KBM-7 (cell line): ENCODE measurements at regions not wholly inside any gene's neighbourhood (a gene's known extent, or its start where the extent isn't known, plus 50 kb on each side); places are given as distances from the start of the nearest gene placed in this dataset.

ENCODE experiments used
- DNase-seq: peaks from one replicate; pipeline ENCODE4 v3.0.0-alpha.2; 2015
- in situ Hi-C: fragments of 300-500 bp; cut with MboI; formaldehyde crosslinking; loops from 2 replicates; pipeline ENCODE4 v1.14.3; 2020; ENCODE audit warnings: low sequenced_read_pairs, low pct_unique_long_range_greater_than_20kb, mixed read lengths

GRCh38 chr7:131883769-131884168, 327.3 kb upstream of the PODXL start:
- in situ Hi-C loops: no loop called here
- no peak for DNase-seq

DNA sequence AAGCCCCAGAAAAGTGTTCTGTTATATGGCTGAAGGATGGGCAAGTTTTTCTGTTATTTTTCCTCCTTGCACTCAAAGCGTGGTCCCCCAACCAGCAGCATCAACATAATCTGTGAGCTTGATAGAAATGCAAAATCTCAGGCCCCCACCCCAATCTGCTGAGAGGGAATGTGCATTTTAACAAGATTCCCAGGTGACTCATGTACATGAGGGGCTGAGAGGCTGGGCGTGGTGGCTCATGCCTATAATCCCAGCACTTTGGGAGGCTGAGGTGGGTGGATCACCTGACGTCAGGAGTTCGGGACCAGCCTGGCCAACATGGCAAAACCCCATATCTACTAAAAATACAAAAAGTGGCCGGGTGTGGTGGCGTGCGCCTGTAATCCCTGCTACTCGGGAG, 326.8 kb upstream of the PODXL start:
- in situ Hi-C loops: no loop called here

GRCh38 chr7:131882321-131882720, 325.9 kb upstream of the PODXL start:
- DNase-seq: no peak
- in situ Hi-C loops: no loop called here

More for the DNA sequence above, 326.8 kb upstream of the PODXL start:
- no peak for DNase-seq

DNA sequence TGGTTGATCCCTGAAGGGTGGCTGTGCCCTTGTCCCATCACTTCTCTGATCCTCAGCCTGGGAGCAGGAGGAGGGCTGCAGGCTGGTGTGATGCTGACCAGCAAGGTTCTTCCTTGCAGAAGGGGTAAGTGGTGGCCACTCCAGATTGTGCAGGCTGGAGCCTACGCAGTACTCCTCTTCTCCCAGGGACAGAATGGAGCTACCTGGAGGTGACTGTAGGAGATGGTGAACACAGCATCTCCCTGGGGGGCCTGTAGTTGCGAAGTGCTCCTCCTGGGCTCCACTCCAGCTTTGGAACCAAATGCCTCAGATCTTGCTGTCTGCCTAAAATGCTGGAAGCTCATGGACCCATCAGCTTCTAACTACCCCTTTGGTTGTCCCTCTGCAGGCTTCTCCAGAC, 323.6 kb upstream of the PODXL start:
- DNase-seq: no peak
- in situ Hi-C loops: no loop called here

DNA sequence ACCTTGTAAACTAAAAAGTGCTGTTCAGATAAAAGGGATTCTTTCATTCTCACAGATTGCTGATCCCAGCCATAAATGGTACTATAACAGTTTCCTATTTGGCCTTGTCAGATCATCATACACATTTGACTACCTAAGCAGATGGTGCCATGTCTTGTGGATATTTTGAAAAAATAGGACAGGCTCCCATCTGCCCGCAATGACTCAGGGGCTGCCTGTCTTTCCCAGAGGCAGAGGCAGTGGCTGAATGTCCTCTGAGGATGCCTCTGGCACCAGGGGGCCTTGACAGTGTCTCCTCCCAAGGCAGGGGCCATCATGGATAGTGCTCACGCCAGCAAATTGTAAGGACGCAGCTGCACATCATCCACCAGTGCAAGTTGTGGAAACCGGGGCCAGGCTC, 323.0 kb upstream of the PODXL start:
- DNase-seq: no peak
- in situ Hi-C loops: no loop called here

GRCh38 chr7:131878777-131879176, 322.3 kb upstream of the PODXL start:
- in situ Hi-C loops: no loop called here
- no peak for DNase-seq

DNA sequence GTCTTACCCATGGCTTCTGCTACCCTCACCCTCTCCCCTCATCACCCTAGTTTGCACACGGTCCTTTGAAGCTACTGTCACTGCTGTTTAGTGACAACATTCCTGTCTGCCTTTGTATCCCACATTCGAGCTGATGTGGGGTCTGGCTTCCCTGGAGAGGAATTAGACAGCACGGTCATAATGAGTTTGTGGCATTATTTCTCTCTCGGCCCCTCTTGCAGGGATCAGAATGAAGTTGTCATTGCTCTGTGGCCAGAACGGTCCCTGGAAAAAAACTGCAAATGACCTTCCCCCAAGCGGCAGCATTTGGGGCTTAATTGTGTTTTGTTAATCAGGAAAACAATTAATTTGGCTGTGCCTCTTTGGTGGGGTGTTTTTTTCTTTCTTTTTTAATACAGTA, 317.2 kb upstream of the PODXL start:
- no peak for DNase-seq
- in situ Hi-C loops: no loop called here

GRCh38 chr7:131869986-131870385, 313.6 kb upstream of the PODXL start:
- in situ Hi-C loops: no loop called here
- DNase-seq: no peak

GRCh38 chr7:131869169-131869844, 312.9 kb upstream of the PODXL start:
- in situ Hi-C loops: no loop called here
- no peak for DNase-seq

- in situ Hi-C loops: no loop called here
- DNase-seq: no peak
Measured at GRCh38 chr7:131867461-131867860, 311.0 kb upstream of the PODXL start.

- no peak for DNase-seq
- in situ Hi-C loops: no loop called here
Measured at GRCh38 chr7:131865911-131866310, 309.5 kb upstream of the PODXL start.

GRCh38 chr7:131861620-131862346, 305.4 kb upstream of the PODXL start:
- in situ Hi-C loops: no loop called here
- DNase-seq: no peak

DNA sequence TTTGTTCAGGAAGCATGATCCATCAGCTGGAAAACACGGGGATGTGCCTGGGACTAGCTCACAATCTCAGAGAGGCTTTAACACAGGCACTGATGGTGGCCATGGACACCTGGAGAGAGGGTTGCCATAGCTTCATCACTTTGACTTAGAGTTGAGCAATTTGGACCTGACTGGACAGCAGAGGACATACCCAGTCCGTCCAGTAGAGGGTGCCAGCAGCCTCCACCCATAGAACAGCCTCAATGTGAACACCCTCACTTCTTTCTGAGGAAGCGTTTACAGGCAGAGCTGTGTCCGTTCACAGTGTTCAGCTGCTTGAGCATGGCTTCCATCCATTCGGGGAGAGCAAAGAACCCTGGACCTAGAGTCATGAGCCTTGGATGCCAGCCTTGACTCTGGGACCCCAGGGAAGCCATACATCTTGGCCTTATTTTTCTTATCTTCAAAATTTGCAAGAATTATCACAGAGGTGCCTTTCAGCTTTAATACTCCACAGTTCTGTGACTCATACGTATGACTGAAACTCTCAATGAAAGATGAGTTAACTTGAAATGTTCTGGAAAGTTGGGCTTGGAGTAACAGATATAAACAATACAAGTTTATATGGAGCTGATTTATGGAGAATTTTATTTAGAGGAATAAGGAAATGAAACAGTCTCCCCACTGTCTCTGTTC, 302.9 kb upstream of the PODXL start:
- peak; percentile 71 for DNase-seq
- in situ Hi-C loops: no loop called here

DNA sequence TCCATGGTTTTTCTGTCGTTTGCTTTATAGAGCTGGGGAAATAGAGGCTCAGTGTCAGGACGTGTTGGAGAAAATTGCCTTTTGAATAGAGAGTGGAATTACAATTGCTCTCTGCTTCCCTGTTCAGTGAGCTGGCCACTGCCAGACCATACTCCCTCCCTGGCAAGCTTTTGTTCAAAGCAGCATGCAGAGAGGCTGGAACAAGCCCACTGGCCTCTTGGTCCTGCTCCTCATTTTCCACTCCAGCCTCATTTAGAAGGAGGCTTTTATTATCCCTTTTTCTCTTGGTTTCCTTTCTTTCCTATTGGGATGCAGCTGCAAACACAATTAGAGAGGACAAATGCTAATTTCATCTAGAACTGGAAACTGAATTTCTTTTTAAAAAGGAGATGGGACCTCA, 302.2 kb upstream of the PODXL start:
- in situ Hi-C loops: no loop called here
- no peak for DNase-seq

DNA sequence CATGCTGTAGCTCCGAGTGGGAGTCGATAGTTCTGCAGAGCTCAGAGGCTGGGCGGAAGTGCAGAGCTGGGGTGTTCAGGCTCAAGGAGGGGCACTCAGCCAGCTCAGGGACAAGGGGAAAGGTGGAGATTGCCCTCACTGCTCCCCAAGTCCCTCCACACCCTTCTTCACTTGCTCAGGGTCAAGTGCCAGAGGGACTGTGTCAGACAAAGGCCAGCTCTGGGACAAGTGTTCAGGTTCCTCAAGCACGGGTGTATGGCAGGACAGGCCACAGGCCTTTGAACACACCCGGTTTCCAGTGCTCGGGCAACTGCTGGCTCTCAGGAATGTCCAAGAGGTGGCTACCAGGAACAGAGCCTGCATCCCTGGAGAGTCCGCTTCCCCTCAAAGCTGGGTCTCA, 293.0 kb upstream of the PODXL start:
- in situ Hi-C loops: no loop called here
- DNase-seq: no peak

DNA sequence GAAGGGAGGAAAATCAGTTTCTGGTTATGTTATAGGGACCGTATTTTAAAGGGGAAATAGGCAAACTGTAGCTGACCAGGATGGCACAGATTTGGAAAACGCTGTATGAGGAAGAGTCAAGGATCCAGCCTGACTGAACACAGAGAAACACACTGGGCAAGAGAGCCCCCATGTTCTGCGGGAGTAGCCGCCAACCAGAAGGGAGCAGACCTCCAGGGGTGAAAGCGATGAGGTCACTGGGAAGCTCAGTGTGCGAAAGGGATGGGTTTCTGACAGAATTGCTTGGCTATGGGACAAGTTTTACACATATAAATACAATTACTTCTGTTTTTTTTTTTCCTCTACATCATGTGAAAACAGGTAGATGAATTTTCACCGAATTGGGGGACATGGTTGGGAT, 291.6 kb upstream of the PODXL start:
- no peak for DNase-seq
- in situ Hi-C loops: no loop called here

- in situ Hi-C loops: no loop called here
- no peak for DNase-seq
Measured at GRCh38 chr7:131845573-131846314, 289.3 kb upstream of the PODXL start.

DNA sequence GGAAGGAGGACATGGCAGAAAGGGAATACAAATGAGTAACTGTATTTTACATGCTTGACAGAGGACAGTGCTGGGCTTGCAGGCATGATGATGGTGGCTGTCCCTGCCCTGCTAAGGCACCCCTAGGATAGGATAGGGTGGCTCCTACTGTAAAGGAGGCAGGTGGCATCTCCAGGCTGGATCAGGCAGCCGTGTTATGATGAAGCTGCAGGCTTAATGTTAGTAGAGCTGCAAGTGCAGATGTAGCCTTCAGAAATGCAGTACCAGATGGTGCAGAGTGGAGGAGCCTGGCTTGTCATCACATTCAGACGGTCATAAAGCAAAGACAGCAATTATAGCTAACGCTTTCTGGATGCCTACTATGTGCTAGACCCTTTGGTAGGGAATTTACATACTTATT, 287.9 kb upstream of the PODXL start:
- DNase-seq: no peak
- in situ Hi-C loops: no loop called here

DNA sequence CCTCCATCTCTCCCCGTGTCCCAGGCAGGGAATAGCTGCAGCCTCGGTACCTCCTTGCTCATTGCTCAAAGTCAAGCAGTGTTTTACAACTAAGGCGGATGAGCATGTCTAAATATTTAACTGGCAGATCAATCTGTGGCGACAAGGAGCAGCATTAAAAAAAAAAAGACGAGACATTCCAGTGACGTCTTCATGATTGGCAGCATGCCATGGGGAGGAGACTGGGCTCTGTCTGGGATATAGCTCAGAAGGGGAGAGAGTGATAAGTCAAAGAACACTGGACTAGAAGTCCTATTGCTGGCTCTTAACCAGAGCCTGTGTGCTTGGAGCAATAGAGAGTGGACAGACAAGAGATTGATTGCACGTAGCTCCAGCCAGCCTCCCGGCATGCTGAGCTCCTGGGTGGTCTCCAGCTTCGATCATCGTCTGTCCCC, 287.5 kb upstream of the PODXL start:
- DNase-seq: no peak
- in situ Hi-C loops: no loop called here
